A673 (cell line): ENCODE measurements at regions not wholly inside any gene's neighbourhood (a gene's known extent, or its start where the extent isn't known, plus 50 kb on each side); places are given as distances from the start of the nearest gene placed in this dataset.

ENCODE experiments used
- EZH2 ChIP-seq: fragments of 200-600 bp; sonication (generic); IDR thresholded peaks from 2 replicates; pipeline ENCODE4 v1.6.1; 2017; ENCODE audit warnings: borderline replicate concordance, low read depth, mild to moderate bottlenecking, mixed read lengths, antibody characterized with exemption, low read length; ENCODE audit not compliant: poor library complexity, severe bottlenecking
- TF ChIP-seq, protein P1 (sequence below): fragments of 300-800, 200-600 bp; sonication (generic); conservative IDR thresholded peaks from 2 replicates; pipeline ENCODE4 v1.5.1; 2017; ENCODE audit warnings: low read depth, mild to moderate bottlenecking, antibody characterized with exemption, low read length, moderate library complexity, mixed read lengths

DNA sequence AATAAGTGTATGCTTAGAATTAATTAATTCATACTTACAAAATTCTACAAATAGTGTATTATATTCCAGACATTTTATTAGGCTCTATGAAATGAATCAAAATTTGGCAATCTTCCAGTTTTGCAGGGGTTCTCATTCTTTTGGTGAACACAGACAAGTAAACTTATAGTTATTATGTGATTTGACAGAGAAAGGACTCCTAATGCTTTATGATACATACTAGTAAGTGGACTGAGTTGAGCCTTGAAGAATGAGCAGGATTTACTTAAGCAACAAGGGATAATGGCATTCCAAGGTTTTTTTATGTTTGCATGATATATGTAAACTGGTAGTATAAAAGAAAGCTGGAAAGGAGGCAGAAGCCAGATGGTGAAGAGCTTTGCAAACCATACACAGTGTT is 145.7 kb upstream of the FERD3L start:
- TF ChIP-seq, protein P1, sequence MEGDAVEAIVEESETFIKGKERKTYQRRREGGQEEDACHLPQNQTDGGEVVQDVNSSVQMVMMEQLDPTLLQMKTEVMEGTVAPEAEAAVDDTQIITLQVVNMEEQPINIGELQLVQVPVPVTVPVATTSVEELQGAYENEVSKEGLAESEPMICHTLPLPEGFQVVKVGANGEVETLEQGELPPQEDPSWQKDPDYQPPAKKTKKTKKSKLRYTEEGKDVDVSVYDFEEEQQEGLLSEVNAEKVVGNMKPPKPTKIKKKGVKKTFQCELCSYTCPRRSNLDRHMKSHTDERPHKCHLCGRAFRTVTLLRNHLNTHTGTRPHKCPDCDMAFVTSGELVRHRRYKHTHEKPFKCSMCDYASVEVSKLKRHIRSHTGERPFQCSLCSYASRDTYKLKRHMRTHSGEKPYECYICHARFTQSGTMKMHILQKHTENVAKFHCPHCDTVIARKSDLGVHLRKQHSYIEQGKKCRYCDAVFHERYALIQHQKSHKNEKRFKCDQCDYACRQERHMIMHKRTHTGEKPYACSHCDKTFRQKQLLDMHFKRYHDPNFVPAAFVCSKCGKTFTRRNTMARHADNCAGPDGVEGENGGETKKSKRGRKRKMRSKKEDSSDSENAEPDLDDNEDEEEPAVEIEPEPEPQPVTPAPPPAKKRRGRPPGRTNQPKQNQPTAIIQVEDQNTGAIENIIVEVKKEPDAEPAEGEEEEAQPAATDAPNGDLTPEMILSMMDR, result no peak
- TF ChIP-seq EZH2, result no peak
